ENCODE measurements at regions not wholly inside any gene's neighbourhood (a gene's known extent, or its start where the extent isn't known, plus 50 kb on each side); places are given as distances from the start of the nearest gene placed in this dataset.

DNA sequence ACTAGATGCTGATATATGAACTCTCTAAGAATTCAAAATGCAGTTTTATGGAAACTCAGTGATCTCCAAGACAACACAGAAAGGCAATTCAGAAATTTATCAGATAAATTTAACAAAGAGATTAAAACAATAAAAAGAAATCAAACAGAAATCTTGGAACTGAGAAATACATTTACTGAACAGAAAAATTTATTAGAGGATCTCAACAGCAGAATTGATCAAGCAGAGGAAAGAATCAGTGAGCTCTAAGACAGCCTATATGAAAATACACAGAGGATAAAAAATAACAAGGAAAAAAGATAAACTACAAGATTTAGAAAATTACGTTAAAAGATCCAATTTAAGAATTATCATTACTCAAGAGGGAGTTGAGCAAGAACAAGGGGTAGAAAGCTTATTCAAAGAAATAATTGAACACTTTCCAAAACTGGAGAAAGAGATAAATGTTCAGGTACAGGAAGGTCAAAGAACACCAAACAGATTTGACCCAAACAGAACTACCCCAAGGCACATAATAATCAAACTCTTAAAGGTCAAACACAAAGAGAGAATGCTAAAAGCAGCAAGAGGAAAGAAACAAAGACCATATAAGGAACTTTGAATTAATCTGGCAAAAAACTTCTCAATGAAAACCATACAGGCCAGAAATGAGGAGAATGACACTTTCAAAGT is 103.1 kb downstream of the APIP start:
- no TSS peak for BruUV-seq (replicated peaks)
- POLR2A ChIA-PET: no interaction called here
- CTCF ChIA-PET (ENCODE audit: unreplicated experiment): no interaction called here

DNA sequence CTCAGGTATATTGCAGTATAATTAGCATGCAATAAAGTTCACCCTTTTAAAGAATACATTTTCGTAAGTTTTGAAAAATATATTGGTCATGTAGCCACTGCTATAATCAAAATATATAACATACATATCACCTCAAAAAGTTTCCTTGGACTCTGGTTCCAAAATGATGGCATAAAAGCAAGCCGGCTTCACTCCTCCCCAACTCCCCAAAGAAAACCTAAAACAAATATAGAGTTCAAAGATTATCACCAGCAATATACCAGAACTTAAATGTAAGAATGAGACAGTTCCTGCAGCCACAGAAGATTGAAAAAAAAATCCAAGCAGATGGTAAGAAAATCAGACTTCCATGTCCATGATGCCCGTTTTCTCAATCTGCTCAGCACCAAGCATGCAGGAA is 104.3 kb downstream of the APIP start:
- CTCF ChIA-PET (ENCODE audit: unreplicated experiment): no interaction called here
- TF ChIP-seq, protein P1, sequence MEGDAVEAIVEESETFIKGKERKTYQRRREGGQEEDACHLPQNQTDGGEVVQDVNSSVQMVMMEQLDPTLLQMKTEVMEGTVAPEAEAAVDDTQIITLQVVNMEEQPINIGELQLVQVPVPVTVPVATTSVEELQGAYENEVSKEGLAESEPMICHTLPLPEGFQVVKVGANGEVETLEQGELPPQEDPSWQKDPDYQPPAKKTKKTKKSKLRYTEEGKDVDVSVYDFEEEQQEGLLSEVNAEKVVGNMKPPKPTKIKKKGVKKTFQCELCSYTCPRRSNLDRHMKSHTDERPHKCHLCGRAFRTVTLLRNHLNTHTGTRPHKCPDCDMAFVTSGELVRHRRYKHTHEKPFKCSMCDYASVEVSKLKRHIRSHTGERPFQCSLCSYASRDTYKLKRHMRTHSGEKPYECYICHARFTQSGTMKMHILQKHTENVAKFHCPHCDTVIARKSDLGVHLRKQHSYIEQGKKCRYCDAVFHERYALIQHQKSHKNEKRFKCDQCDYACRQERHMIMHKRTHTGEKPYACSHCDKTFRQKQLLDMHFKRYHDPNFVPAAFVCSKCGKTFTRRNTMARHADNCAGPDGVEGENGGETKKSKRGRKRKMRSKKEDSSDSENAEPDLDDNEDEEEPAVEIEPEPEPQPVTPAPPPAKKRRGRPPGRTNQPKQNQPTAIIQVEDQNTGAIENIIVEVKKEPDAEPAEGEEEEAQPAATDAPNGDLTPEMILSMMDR (conservative IDR thresholded peaks at IDR 0.05; ENCODE audit: low read length): no peak
- TF ChIP-seq EZH2phosphoT487 (IDR thresholded peaks at IDR 0.05; ENCODE audit: borderline replicate concordance, low read depth, low read length): no peak
- no peak for DNase-seq (ENCODE audit: low spot score)

More for the DNA sequence above, 103.1 kb downstream of the APIP start:
- Histone ChIP-seq H3K27ac (ENCODE audit: low read depth, low read length, poor library complexity, severe bottlenecking) (no peak overlapping the region), H3K9me3 (ENCODE audit: low read length) (no peaks in the 10 kb centered on the region), H3K79me2 (ENCODE audit: insufficient read depth, low read depth, low read length) (no peaks in the 10 kb centered on the region), H3K4me3 (ENCODE audit: low read depth, low read length, poor library complexity, severe bottlenecking) (no peak overlapping the region), H2AFZ (ENCODE audit: low read length) (no peak overlapping the region), H3K9me2 (ENCODE audit: insufficient read depth, low read length) (no peaks in the 10 kb centered on the region), H3K4me1 (ENCODE audit: insufficient read depth, low read length, poor library complexity, severe bottlenecking) (no peaks in the 10 kb centered on the region), H3K36me3 (ENCODE audit: insufficient read depth, low read length) (no peaks in the 10 kb centered on the region), H4K20me1 (ENCODE audit: insufficient read depth, low read length) (no peaks in the 10 kb centered on the region), H3K4me2 (ENCODE audit: low read length) (no peak overlapping the region)
- TF ChIP-seq EZH2phosphoT487 (IDR thresholded peaks at IDR 0.05; ENCODE audit: borderline replicate concordance, low read depth, low read length): no peak
- TF ChIP-seq, protein P1 (conservative IDR thresholded peaks at IDR 0.05; ENCODE audit: low read length): no peak
- intact Hi-C loops (cut with micrococcal nuclease; ENCODE audit: unreplicated experiment): no loop called here
- DNase-seq (ENCODE audit: low spot score): no peak

DNA sequence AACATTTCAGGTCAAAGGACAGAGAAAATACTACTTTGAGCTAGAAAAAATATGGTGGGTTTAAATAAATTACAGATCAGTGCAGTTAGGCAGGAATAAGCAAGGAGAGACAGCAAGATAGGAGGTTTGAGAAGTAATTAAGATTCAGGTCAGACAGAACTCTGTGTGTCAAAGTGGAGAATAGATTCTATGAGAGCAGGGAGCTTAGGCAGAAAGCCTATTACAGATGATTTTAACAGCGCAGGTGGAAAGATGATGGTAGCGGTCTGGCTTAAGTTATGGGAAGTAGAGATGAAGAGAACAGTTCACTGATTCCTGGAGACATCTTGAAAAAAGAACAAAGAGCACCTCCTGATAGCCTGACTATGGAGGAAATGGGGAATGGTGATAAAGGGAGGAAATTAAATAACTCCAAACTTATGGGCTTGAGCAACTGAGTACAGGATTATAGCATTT is 106.0 kb downstream of the APIP start:
- H4K20me1 ChIP-seq (ENCODE audit: insufficient read depth, low read length): no peaks in the 10 kb centered on the region
- no peaks in the 10 kb centered on the region for H3K36me3 ChIP-seq (ENCODE audit: insufficient read depth, low read length)
- H3K4me3 ChIP-seq (ENCODE audit: low read depth, low read length, poor library complexity, severe bottlenecking): no peak overlapping the region
- H3K4me1 ChIP-seq (ENCODE audit: insufficient read depth, low read length, poor library complexity, severe bottlenecking): no peaks in the 10 kb centered on the region
- no peak overlapping the region for H3K4me2 ChIP-seq (ENCODE audit: low read length)
- BruUV-seq (replicated peaks): no TSS peak
- TF ChIP-seq, protein P1 (conservative IDR thresholded peaks at IDR 0.05; ENCODE audit: low read length): no peak
- TF ChIP-seq EZH2phosphoT487 (IDR thresholded peaks at IDR 0.05; ENCODE audit: borderline replicate concordance, low read depth, low read length): no peak
- ChIA-PET CTCF (ENCODE audit: unreplicated experiment) (no interaction called here), POLR2A (no interaction called here)
- H3K79me2 ChIP-seq (ENCODE audit: insufficient read depth, low read depth, low read length): no peaks in the 10 kb centered on the region
- no peaks in the 10 kb centered on the region for H3K9me3 ChIP-seq (ENCODE audit: low read length)
- no peaks in the 10 kb centered on the region for H3K9me2 ChIP-seq (ENCODE audit: insufficient read depth, low read length)
- no peak for DNase-seq (ENCODE audit: low spot score)
- H2AFZ ChIP-seq (ENCODE audit: low read length): no peak overlapping the region
- no peak overlapping the region for H3K27ac ChIP-seq (ENCODE audit: low read depth, low read length, poor library complexity, severe bottlenecking)
- intact Hi-C loops (cut with micrococcal nuclease; ENCODE audit: unreplicated experiment): no loop called here

More for the DNA sequence above, 104.3 kb downstream of the APIP start:
- H3K9me2 ChIP-seq (ENCODE audit: insufficient read depth, low read length): no peaks in the 10 kb centered on the region
- no TSS peak for BruUV-seq (replicated peaks)
- H3K79me2 ChIP-seq (ENCODE audit: insufficient read depth, low read depth, low read length): no peaks in the 10 kb centered on the region
- POLR2A ChIA-PET: no interaction called here
- no peaks in the 10 kb centered on the region for H3K9me3 ChIP-seq (ENCODE audit: low read length)
- H4K20me1 ChIP-seq (ENCODE audit: insufficient read depth, low read length): no peaks in the 10 kb centered on the region
- H3K27ac ChIP-seq (ENCODE audit: low read depth, low read length, poor library complexity, severe bottlenecking): no peak overlapping the region
- intact Hi-C loops (cut with micrococcal nuclease; ENCODE audit: unreplicated experiment): no loop called here
- H2AFZ ChIP-seq (ENCODE audit: low read length): no peak overlapping the region
- H3K36me3 ChIP-seq (ENCODE audit: insufficient read depth, low read length): no peaks in the 10 kb centered on the region
- H3K4me1 ChIP-seq (ENCODE audit: insufficient read depth, low read length, poor library complexity, severe bottlenecking): no peaks in the 10 kb centered on the region
- no peak overlapping the region for H3K4me3 ChIP-seq (ENCODE audit: low read depth, low read length, poor library complexity, severe bottlenecking)
- no peak overlapping the region for H3K4me2 ChIP-seq (ENCODE audit: low read length)

All from OCI-LY7 (cell line).